Heart left ventricle (tissue), 13 donors: ENCODE measurements at regions not wholly inside any gene's neighbourhood (a gene's known extent, or its start where the extent isn't known, plus 50 kb on each side); places are given as distances from the start of the nearest gene placed in this dataset.

ENCODE experiments used
- POLR2A ChIP-seq, 2 donors: fragments of 450-650 bp; IDR thresholded peaks; one replicate each; pipeline ENCODE4 v1.6.1; 2017; ENCODE audit warnings: antibody characterized with exemption in 2 of 2, mild to moderate bottlenecking in 2 of 2, moderate library complexity in 2 of 2
- TF ChIP-seq, protein P1 (sequence below), 12 donors: fragments of 200-600 bp; sonication (generic) in 4 of 12; IDR thresholded peaks; one replicate each; pipeline versions ENCODE4 v1.5.0 to v1.8.0; 2018 to 2022; ENCODE audit warnings: antibody characterized with exemption in 12 of 12, mild to moderate bottlenecking in 5 of 12
- donor health status: ischemic (EF 13 %, LVEDD 7.1; RV severe dilation, severe dysfunction).
- donor health status: DM: no; HTN: yes; CAD: no.
- donor health status: DM: no; HTN: no; CAD: no.
- donor health status: ischemic (EF 25% LVEDD 6.9; RV normal size, moderate dysfunction).
- donor health status: ischemic (EF 25% LVEDD 5.7; RV mildly dilated, moderate dysfunction).
- donor health status: ischemic (EF 35%, LVEDD 5.7; RV mildly dilated, moderate dysfunction).
- donor health status: nonischemic (EF 11% LVEDD 7.7; RV severe dilation, severe dysfunction).
- donor health status: DM: yes; HTN: yes; CAD: no.
- donor health status: PGD.
- donor health status: ischemic (EF 29% LVEDD 5.4; RV normal size, mild dysfunction).
- donor health status: nonischemic (EF 23%, LVEDD 6.1; RV moderate dilation, normal function).

- TF ChIP-seq POLR2A (IDR thresholded peaks at IDR 0.05) = no peak
- TF ChIP-seq, protein P1, sequence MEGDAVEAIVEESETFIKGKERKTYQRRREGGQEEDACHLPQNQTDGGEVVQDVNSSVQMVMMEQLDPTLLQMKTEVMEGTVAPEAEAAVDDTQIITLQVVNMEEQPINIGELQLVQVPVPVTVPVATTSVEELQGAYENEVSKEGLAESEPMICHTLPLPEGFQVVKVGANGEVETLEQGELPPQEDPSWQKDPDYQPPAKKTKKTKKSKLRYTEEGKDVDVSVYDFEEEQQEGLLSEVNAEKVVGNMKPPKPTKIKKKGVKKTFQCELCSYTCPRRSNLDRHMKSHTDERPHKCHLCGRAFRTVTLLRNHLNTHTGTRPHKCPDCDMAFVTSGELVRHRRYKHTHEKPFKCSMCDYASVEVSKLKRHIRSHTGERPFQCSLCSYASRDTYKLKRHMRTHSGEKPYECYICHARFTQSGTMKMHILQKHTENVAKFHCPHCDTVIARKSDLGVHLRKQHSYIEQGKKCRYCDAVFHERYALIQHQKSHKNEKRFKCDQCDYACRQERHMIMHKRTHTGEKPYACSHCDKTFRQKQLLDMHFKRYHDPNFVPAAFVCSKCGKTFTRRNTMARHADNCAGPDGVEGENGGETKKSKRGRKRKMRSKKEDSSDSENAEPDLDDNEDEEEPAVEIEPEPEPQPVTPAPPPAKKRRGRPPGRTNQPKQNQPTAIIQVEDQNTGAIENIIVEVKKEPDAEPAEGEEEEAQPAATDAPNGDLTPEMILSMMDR (IDR thresholded peaks at IDR 0.05) = no peak
Measured at GRCh38 chr6:145112711-145113148, 622.6 kb downstream of the EPM2A start.
